ENCODE measurements at regions not wholly inside any gene's neighbourhood (a gene's known extent, or its start where the extent isn't known, plus 50 kb on each side); places are given as distances from the start of the nearest gene placed in this dataset.

- TF ChIP-seq CTCF (IDR thresholded peaks at IDR 0.05) = no peak
- no peak for TF ChIP-seq POLR2A (IDR thresholded peaks at IDR 0.05)
Measured at GRCh38 chr18:43777636-43778304, 500.5 kb upstream of the SYT4 start.
